GM10266 (cell line): ENCODE measurements at regions not wholly inside any gene's neighbourhood (a gene's known extent, or its start where the extent isn't known, plus 50 kb on each side); places are given as distances from the start of the nearest gene placed in this dataset.

Experiments
- DNase-seq: peaks from one replicate; pipeline ENCODE4 v3.0.0; 2012; ENCODE audit errors: extremely low spot score
- CTCF ChIP-seq: IDR thresholded peaks from 2 replicates; pipeline ENCODE4 v1.5.1; 2012; ENCODE audit warnings: mild to moderate bottlenecking, low read depth; ENCODE audit not compliant: control insufficient read depth, insufficient read depth; ENCODE audit errors: missing control alignments

- DNase-seq, result no peak
- TF ChIP-seq CTCF, result no peak
Measured at GRCh38 chr13:34869696-34870095, 72.4 kb upstream of the NBEA start.

GRCh38 chr13:34878329-34878728 is 63.7 kb upstream of the NBEA start:
- no peak for DNase-seq

GRCh38 chr13:34879851-34880250 is 62.2 kb upstream of the NBEA start:
- DNase-seq, result no peak

More at GRCh38 chr13:34878329-34878728, 63.7 kb upstream of the NBEA start:
- TF ChIP-seq CTCF, result no peak

GRCh38 chr13:34881494-34881893 is 60.6 kb upstream of the NBEA start:
- TF ChIP-seq CTCF, result no peak
- DNase-seq, result no peak

More at GRCh38 chr13:34879851-34880250, 62.2 kb upstream of the NBEA start:
- no peak for TF ChIP-seq CTCF

- no peak for TF ChIP-seq CTCF
- no peak for DNase-seq
Measured at GRCh38 chr13:34883396-34883795, 58.7 kb upstream of the NBEA start.

GRCh38 chr13:34884366-34884765 is 57.7 kb upstream of the NBEA start:
- no peak for DNase-seq
- TF ChIP-seq CTCF, result no peak

GRCh38 chr13:34886121-34886875 is 55.8 kb upstream of the NBEA start:
- no peak for DNase-seq
- no peak for TF ChIP-seq CTCF
